H9 (cell line): ENCODE measurements at regions not wholly inside any gene's neighbourhood (a gene's known extent, or its start where the extent isn't known, plus 50 kb on each side); places are given as distances from the start of the nearest gene placed in this dataset.

ENCODE experiments used
- DNase-seq: peaks from one replicate; pipeline ENCODE4 v3.0.0-alpha.2; 2017
- H2AFZ ChIP-seq: one replicate; pipeline ENCODE4 v1.6.1; 2013; ENCODE audit warnings: mild to moderate bottlenecking, low read length, control low read depth, moderate library complexity
- H2AK5ac ChIP-seq: 2 replicates; pipeline ENCODE4 v1.6.1; 2013; ENCODE audit warnings: low read length, control low read depth, mixed read lengths; ENCODE audit not compliant: insufficient read length
- H2BK120ac ChIP-seq: one replicate; pipeline ENCODE4 v1.6.1; 2013; ENCODE audit warnings: low read depth, mild to moderate bottlenecking, low read length, control low read depth, inconsistent platforms; ENCODE audit not compliant: poor library complexity, severe bottlenecking
- H2BK12ac ChIP-seq: 2 replicates; pipeline ENCODE4 v1.6.1; 2013; ENCODE audit warnings: low read length, control low read depth, mixed read lengths, low read depth; ENCODE audit not compliant: insufficient read length
- H2BK15ac ChIP-seq: 2 replicates; pipeline ENCODE4 v1.6.1; 2013; ENCODE audit warnings: low read depth, low read length, control low read depth
- H2BK20ac ChIP-seq: one replicate; pipeline ENCODE4 v1.6.1; 2013; ENCODE audit warnings: low read depth, mild to moderate bottlenecking, low read length, control low read depth, inconsistent platforms; ENCODE audit not compliant: poor library complexity, severe bottlenecking
- H2BK5ac ChIP-seq: 2 replicates; pipeline ENCODE4 v1.6.1; 2013; ENCODE audit warnings: low read length, control low read depth, mixed read lengths; ENCODE audit not compliant: insufficient read length
- H3K14ac ChIP-seq: 2 replicates; pipeline ENCODE4 v1.6.1; 2013; ENCODE audit warnings: low read length, control low read depth; ENCODE audit not compliant: insufficient read depth
- H3K18ac ChIP-seq: 2 replicates; pipeline ENCODE4 v1.6.1; 2013; ENCODE audit warnings: low read depth, mild to moderate bottlenecking, mixed read lengths, low read length, control low read depth; ENCODE audit not compliant: insufficient read length
- H3K23ac ChIP-seq: 2 replicates; pipeline ENCODE4 v1.6.1; 2013; ENCODE audit warnings: low read length, control low read depth, mixed read lengths, low read depth; ENCODE audit not compliant: insufficient read length
- H3K23me2 ChIP-seq: 2 replicates; pipeline ENCODE4 v1.6.1; 2013; ENCODE audit warnings: low read depth, mild to moderate bottlenecking, mixed read lengths, low read length, control low read depth; ENCODE audit not compliant: insufficient read length, poor library complexity, severe bottlenecking
- H3K27ac ChIP-seq: 2 replicates; pipeline ENCODE4 v1.5.1; 2013; ENCODE audit warnings: low read length, control low read depth, mixed read lengths, low read depth; ENCODE audit not compliant: insufficient read length
- H3K27me3 ChIP-seq: 2 replicates; pipeline ENCODE4 v1.6.1; 2013; ENCODE audit warnings: low read length, control low read depth, inconsistent platforms; ENCODE audit not compliant: insufficient read depth
- H3K4ac ChIP-seq: 2 replicates; pipeline ENCODE4 v1.6.1; 2013; ENCODE audit warnings: low read depth, mild to moderate bottlenecking, control low read depth, inconsistent platforms, low read length, moderate library complexity
- H3K4me1 ChIP-seq: 2 replicates; pipeline ENCODE4 v1.6.1; 2013; ENCODE audit warnings: low read length, control low read depth, inconsistent platforms; ENCODE audit not compliant: insufficient read depth
- H3K4me2 ChIP-seq: 2 replicates; pipeline ENCODE4 v1.6.1; 2013; ENCODE audit warnings: low read length, control low read depth, mixed read lengths; ENCODE audit not compliant: insufficient read length, insufficient read depth
- H3K56ac ChIP-seq: 2 replicates; pipeline ENCODE4 v1.6.1; 2013; ENCODE audit warnings: low read depth, mild to moderate bottlenecking, mixed read lengths, low read length, control low read depth; ENCODE audit not compliant: insufficient read length
- H3K79me1 ChIP-seq: 2 replicates; pipeline ENCODE4 v1.6.1; 2013; ENCODE audit warnings: low read depth, mild to moderate bottlenecking, moderate library complexity, low read length, control low read depth, inconsistent platforms; ENCODE audit not compliant: insufficient read depth, poor library complexity, severe bottlenecking
- H3K79me2 ChIP-seq: 2 replicates; pipeline ENCODE4 v1.6.1; 2013; ENCODE audit warnings: low read length, control low read depth, inconsistent platforms; ENCODE audit not compliant: insufficient read depth
- H3K9ac ChIP-seq: 2 replicates; pipeline ENCODE4 v1.6.1; 2013; ENCODE audit warnings: low read length, control low read depth, mixed read lengths; ENCODE audit not compliant: insufficient read length; ENCODE audit errors: extremely low read depth
- H3K9me3 ChIP-seq: one replicate; pipeline ENCODE4 v1.6.1; 2013; ENCODE audit warnings: low read depth, low read length, inconsistent platforms; ENCODE audit not compliant: control insufficient read depth
- H3T11ph ChIP-seq: one replicate; pipeline ENCODE4 v1.6.1; 2013; ENCODE audit warnings: mild to moderate bottlenecking, low read length, control low read depth, inconsistent platforms
- H4K20me1 ChIP-seq: one replicate; pipeline ENCODE4 v1.6.1; 2013; ENCODE audit not compliant: control insufficient read depth, insufficient read length, insufficient read depth
- H4K5ac ChIP-seq: 2 replicates; pipeline ENCODE4 v1.6.1; 2013; ENCODE audit warnings: low read depth, mild to moderate bottlenecking, mixed read lengths, low read length, control low read depth; ENCODE audit not compliant: insufficient read length
- H4K8ac ChIP-seq: replicated peaks from 2 replicates; pipeline ENCODE4 v1.6.1; 2013; ENCODE audit warnings: low read length, control low read depth, mixed read lengths, low read depth; ENCODE audit not compliant: insufficient read length
- H4K91ac ChIP-seq: 2 replicates; pipeline ENCODE4 v1.6.1; 2013; ENCODE audit warnings: low read depth, mild to moderate bottlenecking, moderate library complexity, mixed read lengths, low read length, control low read depth; ENCODE audit not compliant: insufficient read length
- H3K27ac Mint-ChIP-seq, 3 experiments: 2 replicates in 2 of 3; 3 replicates in 1 of 3; pipeline ENCODE4 v1.8.0; 2020 to 2021; ENCODE audit warnings: mixed read lengths in 3 of 3, mild to moderate bottlenecking in 1 of 3, moderate library complexity in 1 of 3
- H3K27me3 Mint-ChIP-seq: 2 replicates; pipeline ENCODE4 v1.8.0; 2021; ENCODE audit warnings: low read depth, mild to moderate bottlenecking, moderate library complexity, mixed read lengths
- H3K36me3 Mint-ChIP-seq, 3 experiments: 2 replicates in 2 of 3; 3 replicates in 1 of 3; pipeline ENCODE4 v1.8.0; 2020 to 2021; ENCODE audit warnings: low read depth in 3 of 3, mixed read lengths in 3 of 3; ENCODE audit not compliant: insufficient read depth in 1 of 3
- H3K4me1 Mint-ChIP-seq, 2 experiments: 2 replicates each; pipeline ENCODE4 v1.8.0; 2020; ENCODE audit warnings: mixed read lengths in 2 of 2
- H3K4me3 Mint-ChIP-seq, 2 experiments: 2 replicates in 1 of 2; 3 replicates in 1 of 2; pipeline ENCODE4 v1.8.0; 2020 to 2021; ENCODE audit warnings: mild to moderate bottlenecking in 2 of 2, mixed read lengths in 2 of 2, moderate library complexity in 1 of 2
- H3K9me3 Mint-ChIP-seq, 2 experiments: 2 replicates in 1 of 2; 3 replicates in 1 of 2; pipeline ENCODE4 v1.8.0; 2020; ENCODE audit warnings: mild to moderate bottlenecking in 2 of 2, mixed read lengths in 2 of 2, moderate library complexity in 1 of 2
- CTCF ChIP-seq: fragments of 200-600 bp; sonication (generic); conservative IDR thresholded peaks from 3 replicates; pipeline ENCODE4 v1.8.0; 2021; ENCODE audit warnings: antibody characterized with exemption, mild to moderate bottlenecking

- Histone ChIP-seq H3K18ac (no peak overlapping the region), H4K8ac (no peak overlapping the region), H2BK12ac (no peak overlapping the region), H3K27me3 (no peaks in the 10 kb centered on the region), H3K79me1 (no peaks in the 10 kb centered on the region), H3K23me2 (no peaks in the 10 kb centered on the region), H3T11ph (no peak overlapping the region), H4K91ac (no peak overlapping the region), H2BK120ac (no peak overlapping the region), H3K79me2 (no peaks in the 10 kb centered on the region), H3K4ac (no peak overlapping the region), H2BK5ac (no peak overlapping the region), H2BK15ac (no peak overlapping the region), H3K14ac (no peak overlapping the region), H3K4me2 (no peak overlapping the region), H2AK5ac (no peak overlapping the region), H2BK20ac (no peak overlapping the region), H4K5ac (no peak overlapping the region), H2AFZ (no peak overlapping the region), H3K56ac (no peak overlapping the region), H4K20me1 (no peaks in the 10 kb centered on the region), H3K4me1 (no peaks in the 10 kb centered on the region), H3K9me3 (no peaks in the 10 kb centered on the region), H3K9ac (no peak overlapping the region), H3K23ac (no peak overlapping the region), H3K27ac (no peak overlapping the region)
- no peak for TF ChIP-seq CTCF
- Mint-ChIP-seq H3K27me3 (no peaks in the 10 kb centered on the region), H3K9me3 (peaks cover 5 to 7% of the 10 kb centered on the region in 2 experiments; a peak in 2 of 5 replicates), H3K27ac (no peak overlapping the region), H3K4me3 (no peak overlapping the region), H3K36me3 (no peaks in the 10 kb centered on the region), H3K4me1 (no peaks in the 10 kb centered on the region)
- DNase-seq = no peak
Observed at GRCh38 chr17:70648166-70648565, 478.8 kb downstream of the KCNJ2 start.
